K562 (cell line): ENCODE measurements at regions not wholly inside any gene's neighbourhood (a gene's known extent, or its start where the extent isn't known, plus 50 kb on each side); places are given as distances from the start of the nearest gene placed in this dataset.

Experiments used
- ATAC-seq: fragments of 200-7000 bp; cut with Tn5 transposase; 3 replicates; pipeline ENCODE4 v1.9.1; 2020; ENCODE audit warnings: moderate library complexity
- BruUV-seq: library from RNA; stranded (reverse); fragments of 400-500 nt; replicated peaks from 2 replicates; lab custom pipeline; 2021; lab: Mats Ljungman, UMichigan
- CTCF ChIA-PET: fragments of 300-600 bp; formaldehyde crosslinking; extraction: SDS; loops from one replicate; lab custom pipeline; 2021; ENCODE audit warnings: low intra/inter-chr PET ratio; lab: Yijun Ruan, JAX
- POLR2A ChIA-PET: fragments of 300-600, 350-650 bp; sonication (Branson Sonifier 250); formaldehyde crosslinking; extraction: SDS; loops from one replicate; lab custom pipeline; 2021; ENCODE audit warnings: antibody characterized with exemption, inconsistent platforms; lab: Yijun Ruan, JAX
- DNase-seq, 4 experiments: peaks; one replicate each; pipeline versions ENCODE4 v3.0.0 to v3.0.0-alpha.2; 2011 to 2018; ENCODE audit warnings: low spot score in 3 of 4, mixed read lengths in 3 of 4; ENCODE audit errors: extremely low read depth in 1 of 4
- FAIRE-seq: peaks from 2 replicates; lab custom pipeline; 2011; peaks lifted over from hg19 to GRCh38; lab: Jason Lieb, UNC
- H2AFZ ChIP-seq: 2 replicates; pipeline ENCODE4 v1.6.0; 2011; ENCODE audit warnings: low read depth, low read length, control low read depth, inconsistent platforms
- H3K27ac ChIP-seq: fragments of 200-600 bp; 3 replicates; pipeline ENCODE4 v1.8.0; 2011; ENCODE audit warnings: low read depth, mild to moderate bottlenecking, control low read depth, inconsistent platforms, low read length, moderate library complexity, mixed read lengths; ENCODE audit errors: extremely low read depth
- H3K27me3 ChIP-seq, 2 experiments: fragments of 300-600 bp in 1 of 2; 2 replicates in 1 of 2; 3 replicates in 1 of 2; pipeline versions ENCODE4 v1.6.0 to v1.8.0; 2011; ENCODE audit warnings: inconsistent platforms in 2 of 2, low read length in 2 of 2, mild to moderate bottlenecking in 1 of 2, mixed read lengths in 1 of 2, moderate library complexity in 1 of 2; ENCODE audit not compliant: control insufficient read depth in 2 of 2, insufficient read depth in 2 of 2
- H3K36me3 ChIP-seq: fragments of 300-600 bp; 3 replicates; pipeline ENCODE4 v1.8.0; 2011; ENCODE audit warnings: mild to moderate bottlenecking, low read length, inconsistent platforms; ENCODE audit not compliant: control insufficient read depth, insufficient read depth
- H3K4me1 ChIP-seq, 2 experiments: fragments of 200-600 bp in 1 of 2; replicated peaks in 1 of 2; 2 replicates in 1 of 2; 3 replicates in 1 of 2; pipeline versions ENCODE4 v1.5.1 to v1.8.0; 2011; ENCODE audit warnings: inconsistent platforms in 2 of 2, low read length in 2 of 2, mild to moderate bottlenecking in 1 of 2, mixed read lengths in 1 of 2, moderate library complexity in 1 of 2; ENCODE audit not compliant: control insufficient read depth in 2 of 2, insufficient read depth in 2 of 2
- H3K4me2 ChIP-seq: 2 replicates; pipeline ENCODE4 v1.6.1; 2011; ENCODE audit warnings: low read length, control low read depth, inconsistent platforms, mixed read lengths; ENCODE audit not compliant: insufficient read depth
- H3K4me3 ChIP-seq: fragments of 200-600 bp; sonication (generic), shearing (Covaris generic); 2 replicates; pipeline ENCODE4 v1.5.1; 2016; ENCODE audit warnings: control low read depth, inconsistent platforms
- H3K79me2 ChIP-seq: fragments of 200-600 bp; 3 replicates; pipeline ENCODE4 v1.8.0; 2011; ENCODE audit warnings: low read length, inconsistent platforms; ENCODE audit not compliant: control insufficient read depth, insufficient read depth
- H3K9ac ChIP-seq, 2 experiments: 2 replicates each; pipeline versions ENCODE4 v1.6.0 to v1.6.1; 2011; ENCODE audit warnings: low read depth in 2 of 2, low read length in 2 of 2, control low read depth in 1 of 2, inconsistent platforms in 1 of 2, mild to moderate bottlenecking in 1 of 2, mixed read lengths in 1 of 2; ENCODE audit not compliant: insufficient read depth in 1 of 2
- H3K9me1 ChIP-seq: one replicate; pipeline ENCODE4 v1.6.0; 2011; ENCODE audit warnings: inconsistent platforms, mild to moderate bottlenecking, low read length, moderate library complexity; ENCODE audit not compliant: control insufficient read depth, insufficient read depth
- H3K9me3 ChIP-seq: replicated peaks from 2 replicates; pipeline ENCODE4 v1.5.1; 2011; ENCODE audit warnings: low read depth, low read length, inconsistent platforms; ENCODE audit not compliant: control insufficient read depth, insufficient read depth
- H4K20me1 ChIP-seq: replicated peaks from 2 replicates; pipeline ENCODE4 v1.6.1; 2011; ENCODE audit warnings: low read length, inconsistent platforms, mixed read lengths; ENCODE audit not compliant: control insufficient read depth, insufficient read depth
- CREM ChIP-seq: IDR thresholded peaks from 2 replicates; pipeline ENCODE4 v1.6.1; 2014; ENCODE audit warnings: antibody characterized with exemption, low read depth
- DPF2 ChIP-seq: fragments of 450-650 bp; IDR thresholded peaks from 2 replicates; pipeline ENCODE4 v1.6.1; 2016
- ELF2 ChIP-seq: fragments of 250-450 bp; sonication (Bioruptor Pico); IDR thresholded peaks from 2 replicates; pipeline ENCODE4 v1.5.0; 2021; ENCODE audit warnings: mild to moderate bottlenecking
- ELK3 ChIP-seq: fragments of 450-650 bp; formaldehyde crosslinking; IDR thresholded peaks from 2 replicates; pipeline ENCODE4 v1.4.0; 2020; ENCODE audit warnings: mild to moderate bottlenecking
- ETV5 ChIP-seq: sonication (generic); formaldehyde crosslinking; IDR thresholded peaks from 2 replicates; pipeline ENCODE4 v1.4.0; 2020; ENCODE audit warnings: low read depth, mild to moderate bottlenecking, missing genetic modification reagents
- HDAC1 ChIP-seq, 2 experiments: fragments of 450-650 bp; IDR thresholded peaks; 2 replicates each; pipeline ENCODE4 v1.6.1; 2016 to 2017; ENCODE audit warnings: inconsistent platforms in 1 of 2, mild to moderate bottlenecking in 1 of 2, moderate library complexity in 1 of 2
- JUNB ChIP-seq: fragments of 450-650 bp; formaldehyde crosslinking; conservative IDR thresholded peaks from 2 replicates; pipeline ENCODE4 v1.4.0; 2020; ENCODE audit warnings: mild to moderate bottlenecking
- NFIC ChIP-seq: fragments of 450-650 bp; IDR thresholded peaks from 2 replicates; pipeline ENCODE4 v1.6.1; 2017; ENCODE audit warnings: mild to moderate bottlenecking, inconsistent platforms
- THAP7 ChIP-seq: fragments of 250-450 bp; sonication (Bioruptor Pico); IDR thresholded peaks from 2 replicates; pipeline ENCODE4 v1.5.0; 2021
- ZBTB9 ChIP-seq: fragments of 450-650 bp; formaldehyde crosslinking; IDR thresholded peaks from 2 replicates; pipeline ENCODE4 v1.4.0; 2020; ENCODE audit warnings: mild to moderate bottlenecking, moderate library complexity
- ZNF239 ChIP-seq: fragments of 250-450 bp; sonication (Bioruptor Pico); IDR thresholded peaks from 2 replicates; pipeline ENCODE4 v1.4.0; 2020; ENCODE audit warnings: mild to moderate bottlenecking
- ZNF384 ChIP-seq: IDR thresholded peaks from 2 replicates; pipeline ENCODE4 v1.6.1; 2012; ENCODE audit warnings: low read depth, low read length, improper control_type of control experiment
- ZNF77 ChIP-seq: fragments of 250-450 bp; sonication (Bioruptor Pico); IDR thresholded peaks from 2 replicates; pipeline ENCODE4 v1.5.0; 2020
- WGBS: fragments of 100-300 bp; shearing (Covaris generic); methylation state at CpG from one replicate; pipeline ENCODE4 v1.1.6; 2016; ENCODE audit warnings: low coverage, mixed read lengths; ENCODE audit not compliant: insufficient coverage; ENCODE audit errors: missing lambda C conversion rate; 5-methylcytosine and 5-hydroxymethylcytosine counted together
- in situ Hi-C: fragments of 300-500 bp; cut with MboI; formaldehyde crosslinking; loops from 4 replicates; pipeline ENCODE4 v1.15.0; 2018; ENCODE audit warnings: inconsistent platforms, mixed read lengths
- intact Hi-C: fragments of 100-400 bp; cut with micrococcal nuclease; formaldehyde crosslinking; loops from 2 replicates; pipeline ENCODE4 v1.14.2; 2022

- TF ChIP-seq ZBTB9 (CRISPR knock-in tag) (no peak), DPF2 (no peak), ELF2 (CRISPR knock-in tag) (no peak), THAP7 (CRISPR knock-in tag) (no peak), CREM (no peak), ETV5 (CRISPR knock-in tag) (no peak), ZNF239 (CRISPR knock-in tag) (no peak), ZNF384 (no peak), NFIC (no peak), ELK3 (CRISPR knock-in tag) (no peak), JUNB (no peak), ZNF77 (no peak), HDAC1 (IDR thresholded peaks at IDR 0.05) (no peak)
- Histone ChIP-seq H3K36me3 (no peaks in the 10 kb centered on the region), H2AFZ (no peak overlapping the region), H3K4me1 (no peaks in the 10 kb centered on the region), H3K9me1 (no peaks in the 10 kb centered on the region), H3K4me2 (no peak overlapping the region), H3K9me3 (no peaks in the 10 kb centered on the region), H3K9ac (no peak overlapping the region), H3K27ac (no peak overlapping the region), H4K20me1 (no peaks in the 10 kb centered on the region), H3K4me3 (no peak overlapping the region), H3K27me3 (peaks cover 0 to 4% of the 10 kb centered on the region in 2 experiments; a peak in 1 of 5 replicates), H3K79me2 (no peaks in the 10 kb centered on the region)
- under 1% methylated on average over 5 of the region's 5 CpGs for WGBS
- DNase-seq (no peak), ATAC-seq (no peak), FAIRE-seq (no peak)
- POLR2A ChIA-PET: interaction anchor here (0.7 kb wide), 1 partner anchor 72 kb away, joined by 6 read pairs; no protein-coding TSS in a partner anchor
- BruUV-seq: no TSS peak
- in situ Hi-C loops: no loop called here
- CTCF ChIA-PET: no interaction called here
- intact Hi-C loops: no loop called here
Observed at GRCh38 chr7:142443216-142444010, 185.6 kb upstream of the PRSS58 start.
